D721Med (cell line): ENCODE measurements at regions not wholly inside any gene's neighbourhood (a gene's known extent, or its start where the extent isn't known, plus 50 kb on each side); places are given as distances from the start of the nearest gene placed in this dataset.

Experiments
- DNase-seq: peaks from one replicate; pipeline ENCODE4 v3.0.0; 2011; ENCODE audit warnings: low spot score; ENCODE audit not compliant: insufficient read length
- FAIRE-seq: peaks from 2 replicates; lab custom pipeline; 2011; peaks lifted over from hg19 to GRCh38; lab: Jason Lieb, UNC
- TF ChIP-seq, protein P1 (sequence below): IDR thresholded peaks from 2 replicates; pipeline ENCODE4 v1.5.1; 2012; ENCODE audit warnings: mild to moderate bottlenecking, control low read depth; ENCODE audit not compliant: insufficient read depth; ENCODE audit errors: missing control alignments

DNA sequence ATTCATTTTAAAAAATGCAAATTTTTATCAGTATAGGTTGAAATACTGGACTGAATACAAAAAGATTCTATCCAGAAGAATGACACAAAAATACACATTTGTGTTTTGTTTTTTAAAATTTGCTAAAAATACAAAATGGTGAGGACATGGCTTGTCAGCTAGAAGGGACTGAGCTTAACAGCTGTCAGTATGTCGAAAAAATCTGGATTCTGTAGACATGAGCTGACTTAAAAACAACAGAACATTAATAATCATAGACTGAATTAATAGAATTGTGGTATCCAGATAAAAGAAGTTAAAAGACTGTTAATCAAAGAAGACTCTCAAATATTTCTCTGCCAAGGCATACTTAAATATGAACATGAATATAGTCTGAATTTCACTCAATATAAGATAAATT, 244.9 kb upstream of the CBLB start:
- DNase-seq = no peak
- FAIRE-seq = no peak
- TF ChIP-seq, protein P1, sequence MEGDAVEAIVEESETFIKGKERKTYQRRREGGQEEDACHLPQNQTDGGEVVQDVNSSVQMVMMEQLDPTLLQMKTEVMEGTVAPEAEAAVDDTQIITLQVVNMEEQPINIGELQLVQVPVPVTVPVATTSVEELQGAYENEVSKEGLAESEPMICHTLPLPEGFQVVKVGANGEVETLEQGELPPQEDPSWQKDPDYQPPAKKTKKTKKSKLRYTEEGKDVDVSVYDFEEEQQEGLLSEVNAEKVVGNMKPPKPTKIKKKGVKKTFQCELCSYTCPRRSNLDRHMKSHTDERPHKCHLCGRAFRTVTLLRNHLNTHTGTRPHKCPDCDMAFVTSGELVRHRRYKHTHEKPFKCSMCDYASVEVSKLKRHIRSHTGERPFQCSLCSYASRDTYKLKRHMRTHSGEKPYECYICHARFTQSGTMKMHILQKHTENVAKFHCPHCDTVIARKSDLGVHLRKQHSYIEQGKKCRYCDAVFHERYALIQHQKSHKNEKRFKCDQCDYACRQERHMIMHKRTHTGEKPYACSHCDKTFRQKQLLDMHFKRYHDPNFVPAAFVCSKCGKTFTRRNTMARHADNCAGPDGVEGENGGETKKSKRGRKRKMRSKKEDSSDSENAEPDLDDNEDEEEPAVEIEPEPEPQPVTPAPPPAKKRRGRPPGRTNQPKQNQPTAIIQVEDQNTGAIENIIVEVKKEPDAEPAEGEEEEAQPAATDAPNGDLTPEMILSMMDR = no peak

GRCh38 chr3:106114220-106114619, 245.4 kb upstream of the CBLB start:
- FAIRE-seq = no peak
- DNase-seq = no peak
- TF ChIP-seq, protein P1 = no peak

- TF ChIP-seq, protein P1 = no peak
- DNase-seq = no peak
- FAIRE-seq = no peak
Measured at GRCh38 chr3:106114848-106115247, 246.0 kb upstream of the CBLB start.

DNA sequence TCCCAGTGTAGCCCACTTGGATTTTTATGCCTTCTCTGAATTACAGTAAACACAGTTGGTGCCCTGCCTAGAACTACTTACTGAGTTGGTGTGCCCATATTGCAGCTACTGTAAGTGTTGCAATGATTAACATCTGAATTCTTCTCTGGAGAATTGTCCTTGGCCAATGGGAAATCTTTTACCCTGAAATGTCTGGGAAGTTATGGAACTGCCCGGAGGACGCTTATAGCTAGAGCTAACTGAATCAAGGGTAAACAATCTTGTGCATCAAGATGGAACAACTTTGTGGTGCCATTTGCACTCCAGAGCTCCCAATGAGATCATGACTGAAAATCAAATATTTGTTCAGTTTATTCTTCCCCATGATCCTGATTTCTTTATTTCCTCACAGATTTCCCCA, 246.7 kb upstream of the CBLB start:
- no peak for DNase-seq
- no peak for FAIRE-seq
- TF ChIP-seq, protein P1 = no peak

GRCh38 chr3:106116733-106117489, 248.1 kb upstream of the CBLB start:
- FAIRE-seq (no peak), DNase-seq (no peak)
- TF ChIP-seq, protein P1 = no peak

DNA sequence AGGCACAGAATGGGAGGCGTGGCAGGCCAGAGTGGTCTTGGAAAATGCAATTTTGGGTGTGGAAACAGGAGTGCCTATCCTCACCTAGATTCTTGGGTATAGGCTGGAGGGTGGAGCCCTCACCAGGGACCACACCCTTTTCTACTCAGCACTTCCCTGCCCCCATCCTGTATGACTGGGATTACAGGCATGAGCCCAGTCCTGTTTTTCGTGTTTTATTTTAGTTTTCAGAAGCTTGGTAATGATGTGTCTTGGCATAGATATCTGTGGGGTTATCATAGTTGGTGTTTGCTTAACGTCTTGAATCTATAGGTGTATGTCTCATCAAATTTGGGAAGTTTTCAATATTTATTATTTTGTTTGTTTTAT, 248.7 kb upstream of the CBLB start:
- FAIRE-seq (no peak), DNase-seq (no peak)
- TF ChIP-seq, protein P1 = no peak

DNA sequence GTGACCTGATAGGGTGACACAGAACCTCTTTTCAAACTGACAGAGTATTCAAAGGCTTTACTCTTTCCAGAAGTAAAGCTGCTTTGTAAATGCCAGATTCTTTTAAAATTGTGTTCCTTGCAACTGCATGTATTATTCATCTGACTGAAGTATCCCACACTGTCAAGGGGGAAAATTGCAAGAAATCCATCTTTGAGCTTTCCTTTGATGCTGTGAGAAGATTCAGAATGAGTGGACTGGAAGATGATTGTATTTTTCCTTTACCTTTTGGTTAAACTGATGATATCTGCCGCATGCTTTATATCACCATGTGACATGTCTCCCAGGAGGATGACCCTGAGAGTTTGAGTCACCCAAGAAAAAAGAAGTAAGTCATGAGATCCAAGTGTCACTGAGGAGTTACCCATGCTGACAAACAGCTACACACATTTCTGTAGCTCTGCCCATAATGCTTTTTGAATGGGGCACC, 250.8 kb upstream of the CBLB start:
- FAIRE-seq = no peak
- TF ChIP-seq, protein P1 = no peak
- no peak for DNase-seq
